H1 (cell line): ENCODE measurements at regions not wholly inside any gene's neighbourhood (a gene's known extent, or its start where the extent isn't known, plus 50 kb on each side); places are given as distances from the start of the nearest gene placed in this dataset.

Experiments
- CTCF ChIA-PET: fragments of 300-600 bp; sonication (Branson Sonifier 250); formaldehyde crosslinking; loops from one replicate; lab custom pipeline; 2021; ENCODE audit not compliant: partially characterized antibody; lab: Charles Lee
- POLR2A ChIA-PET: fragments of 300-600 bp; sonication (Branson Sonifier 250); formaldehyde crosslinking; loops from one replicate; lab custom pipeline; 2021; ENCODE audit warnings: inconsistent platforms; ENCODE audit not compliant: partially characterized antibody; lab: Charles Lee
- DNase-seq, 2 experiments: peaks; one replicate each; pipeline versions ENCODE4 v3.0.0 to v3.0.0-alpha.2; 2010 to 2022; ENCODE audit warnings: low spot score in 2 of 2, low read depth in 1 of 2, mixed read lengths in 1 of 2
- FAIRE-seq: peaks from 2 replicates; lab custom pipeline; 2011; peaks lifted over from hg19 to GRCh38; lab: Jason Lieb, UNC
- H2AFZ ChIP-seq: 2 replicates; pipeline ENCODE4 v1.8.1; 2012; ENCODE audit warnings: low read length, inconsistent platforms
- H2AK5ac ChIP-seq: 2 replicates; pipeline ENCODE4 v1.6.1; 2013; ENCODE audit warnings: low read depth, low read length
- H2BK120ac ChIP-seq: replicated peaks from 2 replicates; pipeline ENCODE3; 2013; ENCODE audit warnings: low read depth, low read length, inconsistent platforms
- H2BK12ac ChIP-seq: 2 replicates; pipeline ENCODE4 v1.6.1; 2013; ENCODE audit warnings: low read depth, low read length
- H2BK15ac ChIP-seq: 2 replicates; pipeline ENCODE4 v1.6.1; 2013; ENCODE audit warnings: low read length
- H2BK20ac ChIP-seq: 2 replicates; pipeline ENCODE4 v1.6.1; 2013; ENCODE audit warnings: low read length
- H2BK5ac ChIP-seq: 2 replicates; pipeline ENCODE4 v1.6.1; 2013; ENCODE audit warnings: low read depth, low read length
- H3K14ac ChIP-seq: 2 replicates; pipeline ENCODE4 v1.6.1; 2013; ENCODE audit warnings: inconsistent platforms; ENCODE audit not compliant: insufficient read length
- H3K18ac ChIP-seq: 2 replicates; pipeline ENCODE4 v1.6.1; 2013; ENCODE audit warnings: low read length; ENCODE audit errors: extremely low read depth
- H3K23ac ChIP-seq: 2 replicates; pipeline ENCODE4 v1.6.1; 2013; ENCODE audit warnings: inconsistent platforms; ENCODE audit not compliant: insufficient read length
- H3K23me2 ChIP-seq: 2 replicates; pipeline ENCODE4 v1.6.1; 2013; ENCODE audit warnings: low read depth, low read length
- H3K27ac ChIP-seq: 2 replicates; pipeline ENCODE4 v1.6.1; 2011; ENCODE audit warnings: low read depth, low read length, inconsistent platforms
- H3K27me3 ChIP-seq, 4 experiments: replicated peaks in 1 of 4; 1 replicate in 1 of 4; 2 replicates in 3 of 4; pipeline versions ENCODE4 v1.6.1 to v1.8.1; 2011 to 2013; ENCODE audit warnings: low read length in 3 of 4, mild to moderate bottlenecking in 3 of 4, inconsistent platforms in 2 of 4, mixed read lengths in 2 of 4, moderate library complexity in 1 of 4; ENCODE audit not compliant: control insufficient read depth in 3 of 4, insufficient read depth in 3 of 4; ENCODE audit errors: extremely low read depth in 1 of 4
- H3K36me3 ChIP-seq, 4 experiments: 2 replicates each; pipeline versions ENCODE4 v1.6.1 to v1.8.1; 2011 to 2013; ENCODE audit warnings: mild to moderate bottlenecking in 4 of 4, low read length in 3 of 4, moderate library complexity in 2 of 4, control low read depth in 1 of 4, inconsistent platforms in 1 of 4; ENCODE audit not compliant: insufficient read depth in 4 of 4, control insufficient read depth in 2 of 4
- H3K4ac ChIP-seq: replicated peaks from 2 replicates; pipeline ENCODE3; 2013; ENCODE audit warnings: low read length, low read depth, mixed read lengths, inconsistent platforms; ENCODE audit not compliant: insufficient read length
- H3K4me1 ChIP-seq, 4 experiments: replicated peaks in 1 of 4; 1 replicate in 1 of 4; 2 replicates in 3 of 4; pipeline versions ENCODE4 v1.6.1 to v1.8.1; 2011 to 2013; ENCODE audit warnings: low read length in 3 of 4, inconsistent platforms in 2 of 4, mixed read lengths in 1 of 4; ENCODE audit not compliant: insufficient read depth in 4 of 4, control insufficient read depth in 3 of 4
- H3K4me2 ChIP-seq, 2 experiments: 2 replicates each; pipeline versions ENCODE4 v1.6.1 to v1.8.1; 2011 to 2013; ENCODE audit warnings: low read depth in 2 of 2, low read length in 2 of 2, control low read depth in 1 of 2, inconsistent platforms in 1 of 2, mild to moderate bottlenecking in 1 of 2; ENCODE audit not compliant: insufficient read depth in 1 of 2
- H3K4me3 ChIP-seq, 4 experiments: fragments of 200-600, 300-600 bp in 1 of 4; sonication (generic), shearing (Covaris generic), sonication (Bioruptor Twin) in 1 of 4; 2 replicates each; pipeline versions ENCODE4 v1.5.1 to v1.8.1; 2011 to 2016; ENCODE audit warnings: low read length in 4 of 4, low read depth in 3 of 4, control low read depth in 2 of 4, inconsistent platforms in 2 of 4, mild to moderate bottlenecking in 2 of 4, mixed read lengths in 1 of 4, moderate library complexity in 1 of 4; ENCODE audit not compliant: insufficient read depth in 2 of 4; ENCODE audit errors: extremely low read depth in 1 of 4
- H3K56ac ChIP-seq: replicated peaks from 2 replicates; pipeline ENCODE3; 2013; ENCODE audit warnings: low read depth, mild to moderate bottlenecking, mixed read lengths, low read length, inconsistent platforms; ENCODE audit not compliant: insufficient read length
- H3K79me1 ChIP-seq: 2 replicates; pipeline ENCODE4 v1.6.1; 2013; ENCODE audit warnings: low read depth, low read length, control low read depth
- H3K79me2 ChIP-seq, 2 experiments: 2 replicates each; pipeline versions ENCODE4 v1.6.1 to v1.8.1; 2012 to 2013; ENCODE audit warnings: low read length in 2 of 2, mild to moderate bottlenecking in 2 of 2, inconsistent platforms in 1 of 2; ENCODE audit not compliant: insufficient read depth in 2 of 2, control insufficient read depth in 1 of 2
- H3K9ac ChIP-seq, 4 experiments: replicated peaks in 1 of 4; 1 replicate in 1 of 4; 2 replicates in 3 of 4; pipeline versions ENCODE4 v1.6.1 to v1.8.1; 2011 to 2013; ENCODE audit warnings: low read depth in 3 of 4, low read length in 3 of 4, control low read depth in 2 of 4, mild to moderate bottlenecking in 2 of 4, moderate library complexity in 2 of 4, inconsistent platforms in 1 of 4; ENCODE audit errors: extremely low read depth in 1 of 4
- H3K9me3 ChIP-seq, 2 experiments: 2 replicates each; pipeline versions ENCODE4 v1.6.1 to v1.8.1; 2012 to 2013; ENCODE audit warnings: mild to moderate bottlenecking in 2 of 2, moderate library complexity in 2 of 2, control low read depth in 1 of 2, inconsistent platforms in 1 of 2, low read depth in 1 of 2, low read length in 1 of 2, mixed read lengths in 1 of 2; ENCODE audit not compliant: insufficient read depth in 2 of 2
- H4K20me1 ChIP-seq, 2 experiments: replicated peaks in 1 of 2; 2 replicates each; pipeline versions ENCODE3 to v1.8.1; 2011 to 2013; ENCODE audit warnings: inconsistent platforms in 2 of 2, low read length in 2 of 2, mild to moderate bottlenecking in 1 of 2; ENCODE audit not compliant: insufficient read depth in 2 of 2, control insufficient read depth in 1 of 2
- H4K5ac ChIP-seq: 2 replicates; pipeline ENCODE4 v1.6.1; 2013; ENCODE audit warnings: low read length, low read depth, mixed read lengths, inconsistent platforms; ENCODE audit not compliant: insufficient read length
- H4K8ac ChIP-seq: 2 replicates; pipeline ENCODE4 v1.8.0; 2013; ENCODE audit warnings: mild to moderate bottlenecking, moderate library complexity, low read length, inconsistent platforms; ENCODE audit not compliant: insufficient read depth; ENCODE audit errors: extremely low read depth
- H4K91ac ChIP-seq: replicated peaks from 2 replicates; pipeline ENCODE3; 2013; ENCODE audit warnings: low read length, mixed read lengths, inconsistent platforms; ENCODE audit not compliant: insufficient read length
- CTCF ChIP-seq, 3 experiments: IDR thresholded peaks; 1 replicate in 2 of 3; 2 replicates in 1 of 3; pipeline versions ENCODE4 v1.5.1 to v1.6.1; 2011; ENCODE audit warnings: low read length in 3 of 3, mild to moderate bottlenecking in 3 of 3, inconsistent platforms in 2 of 3, low read depth in 1 of 3, moderate library complexity in 1 of 3; ENCODE audit not compliant: insufficient read depth in 1 of 3; ENCODE audit errors: control extremely low read depth in 1 of 3
- SIX5 ChIP-seq: IDR thresholded peaks from 2 replicates; pipeline ENCODE4 v1.6.1; 2011; ENCODE audit warnings: mild to moderate bottlenecking, low read depth, low read length
- WGBS, 2 experiments: shearing (Covaris generic) in 1 of 2; methylation state at CpG; one replicate each; pipeline versions ENCODE4 v1.1.6 to v1.1.7; 2013 to 2015; ENCODE audit warnings: low lambda C conversion rate in 2 of 2, mixed read lengths in 2 of 2, inconsistent platforms in 1 of 2, low coverage in 1 of 2, missing lambda C conversion rate in 1 of 2; ENCODE audit not compliant: insufficient replicate concordance in 2 of 2, insufficient coverage in 1 of 2, insufficient read length in 1 of 2; ENCODE audit errors: extremely low coverage in 1 of 2, missing lambda C conversion rate in 1 of 2; 5-methylcytosine and 5-hydroxymethylcytosine counted together

GRCh38 chr10:44821290-44821689 lies 89.8 kb upstream of the TMEM72 start:
- no peak overlapping the region for H4K5ac ChIP-seq
- no peak overlapping the region for H4K91ac ChIP-seq
- H3K23me2 ChIP-seq: no peaks in the 10 kb centered on the region
- H3K4me2 ChIP-seq: no peak overlapping the region
- no peak overlapping the region for H3K18ac ChIP-seq
- no peaks in the 10 kb centered on the region for H3K36me3 ChIP-seq
- WGBS, 2 experiments: 92% methylated on average over 8 of the region's 8 CpGs; no CpG with 5 or more reads in 1 of the 2 experiments
- TF ChIP-seq SIX5 (no peak), CTCF (IDR thresholded peaks at IDR 0.05; ENCODE audit: control extremely low read depth in 1 of 3, insufficient read depth in 1 of 3, low read depth in 1 of 3, low read length in 3 of 3) (peak in 1 of 3 experiments; percentile 4; a peak in 1 of 4 replicates)
- H2BK15ac ChIP-seq: no peak overlapping the region
- H3K9me3 ChIP-seq: no peaks in the 10 kb centered on the region; a peak in 1 of 4 replicates
- H2BK12ac ChIP-seq: no peak overlapping the region
- DNase-seq: no peak
- H3K4me1 ChIP-seq: no peaks in the 10 kb centered on the region; a peak in 1 of 7 replicates
- ChIA-PET CTCF (interaction anchor here (0.7 to 1.6 kb wide), 6 partner anchors 10 to 125 kb away, joined by 3 to 4 read pairs (median 3); no protein-coding TSS in a partner anchor), POLR2A (no interaction called here)
- H3K4me3 ChIP-seq: no peak overlapping the region
- no peak overlapping the region for H3K14ac ChIP-seq
- no peaks in the 10 kb centered on the region for H3K79me1 ChIP-seq
- H3K4ac ChIP-seq: no peak overlapping the region
- no peak overlapping the region for H2BK120ac ChIP-seq
- no peaks in the 10 kb centered on the region for H4K20me1 ChIP-seq
- FAIRE-seq: no peak
- no peak overlapping the region for H4K8ac ChIP-seq
- no peak overlapping the region for H3K9ac ChIP-seq
- H3K79me2 ChIP-seq: no peaks in the 10 kb centered on the region
- no peak overlapping the region for H2BK5ac ChIP-seq
- H2AFZ ChIP-seq: no peak overlapping the region
- no peak overlapping the region for H3K27ac ChIP-seq
- H3K23ac ChIP-seq: no peak overlapping the region
- H3K56ac ChIP-seq: no peak overlapping the region
- no peak overlapping the region for H2AK5ac ChIP-seq
- H3K27me3 ChIP-seq: no peaks in the 10 kb centered on the region
- no peak overlapping the region for H2BK20ac ChIP-seq
